HEK293 (cell line): ENCODE measurements at regions not wholly inside any gene's neighbourhood (a gene's known extent, or its start where the extent isn't known, plus 50 kb on each side); places are given as distances from the start of the nearest gene placed in this dataset.

Source experiments
- CTCF ChIA-PET: fragments of 350-600 bp; formaldehyde crosslinking; extraction: SDS; loops from one replicate; lab custom pipeline; 2021; ENCODE audit warnings: antibody characterized with exemption; lab: Yijun Ruan, JAX
- POLR2A ChIA-PET: fragments of 300-600 bp; formaldehyde crosslinking; extraction: SDS; loops from one replicate; lab custom pipeline; 2020; ENCODE audit warnings: antibody characterized with exemption, inconsistent platforms; lab: Yijun Ruan, JAX
- H3K27ac ChIP-seq: fragments of 200-500 bp; sonication (Bioruptor generic); 2 replicates; pipeline ENCODE4 v1.5.1; 2014; ENCODE audit warnings: low read depth, low read length, control low read depth, inconsistent platforms; ENCODE audit errors: extremely low read depth
- H3K36me3 ChIP-seq, 2 experiments: fragments of 200-500 bp in 1 of 2; sonication (Bioruptor generic) in 1 of 2; 1 replicate in 1 of 2; 2 replicates in 1 of 2; pipeline ENCODE4 v1.5.1; 2014 to 2017; ENCODE audit warnings: inconsistent platforms in 2 of 2, low read length in 2 of 2; ENCODE audit not compliant: control insufficient read depth in 2 of 2, insufficient read depth in 1 of 2
- H3K4me1 ChIP-seq: fragments of 200-500 bp; sonication (Bioruptor generic); 2 replicates; pipeline ENCODE4 v1.5.1; 2014; ENCODE audit warnings: mild to moderate bottlenecking, low read length, inconsistent platforms; ENCODE audit not compliant: control insufficient read depth, insufficient read depth
- H3K4me3 ChIP-seq: 2 replicates; pipeline ENCODE4 v1.5.1; 2011; ENCODE audit warnings: low read depth, mild to moderate bottlenecking, control low read depth, low read length, moderate library complexity
- H3K9me3 ChIP-seq: fragments of 200-500 bp; sonication (Bioruptor generic); 2 replicates; pipeline ENCODE4 v1.5.1; 2014; ENCODE audit warnings: low read depth, low read length, inconsistent platforms; ENCODE audit not compliant: control insufficient read depth, insufficient read depth
- BCL11A ChIP-seq: fragments of 450-650 bp; formaldehyde crosslinking; IDR thresholded peaks from 2 replicates; pipeline ENCODE4 v1.5.1; 2016; ENCODE audit warnings: low read depth, missing biosample characterization, missing genetic modification characterization
- GLI4 ChIP-seq: fragments of 450-650 bp; formaldehyde crosslinking; IDR thresholded peaks from 2 replicates; pipeline ENCODE4 v1.5.1; 2016; ENCODE audit warnings: missing biosample characterization, missing genetic modification characterization
- KLF8 ChIP-seq: fragments of 450-650 bp; formaldehyde crosslinking; IDR thresholded peaks from 2 replicates; pipeline ENCODE4 v1.5.1; 2016; ENCODE audit warnings: missing biosample characterization, missing genetic modification characterization
- OSR2 ChIP-seq: fragments of 450-650 bp; formaldehyde crosslinking; IDR thresholded peaks from 2 replicates; pipeline ENCODE4 v1.5.1; 2016; ENCODE audit warnings: missing biosample characterization, missing genetic modification characterization
- REPIN1 ChIP-seq: fragments of 450-650 bp; formaldehyde crosslinking; IDR thresholded peaks from 2 replicates; pipeline ENCODE4 v1.5.1; 2017; ENCODE audit warnings: missing biosample characterization, missing genetic modification characterization, low read depth
- YY1 ChIP-seq: fragments of 450-650 bp; formaldehyde crosslinking; IDR thresholded peaks from 2 replicates; pipeline ENCODE4 v1.5.1; 2018; ENCODE audit warnings: missing biosample characterization, missing genetic modification characterization
- ZBTB1 ChIP-seq: fragments of 450-650 bp; formaldehyde crosslinking; IDR thresholded peaks from 2 replicates; pipeline ENCODE4 v1.5.1; 2016; ENCODE audit warnings: missing biosample characterization, missing genetic modification characterization
- ZNF10 ChIP-seq: fragments of 450-650 bp; formaldehyde crosslinking; IDR thresholded peaks from 2 replicates; pipeline ENCODE4 v1.5.1; 2017; ENCODE audit warnings: missing biosample characterization, missing genetic modification characterization
- ZNF157 ChIP-seq: fragments of 450-650 bp; formaldehyde crosslinking; IDR thresholded peaks from 2 replicates; pipeline ENCODE4 v1.5.1; 2016; ENCODE audit warnings: missing biosample characterization, missing genetic modification characterization
- ZNF16 ChIP-seq: fragments of 450-650 bp; formaldehyde crosslinking; IDR thresholded peaks from 2 replicates; pipeline ENCODE4 v1.5.1; 2016; ENCODE audit warnings: low read depth, missing biosample characterization, missing genetic modification characterization
- ZNF184 ChIP-seq: fragments of 450-650 bp; IDR thresholded peaks from 2 replicates; pipeline ENCODE4 v1.5.1; 2018; ENCODE audit warnings: missing biosample characterization, mild to moderate bottlenecking, missing genetic modification characterization
- ZNF23 ChIP-seq: fragments of 450-650 bp; formaldehyde crosslinking; IDR thresholded peaks from 2 replicates; pipeline ENCODE4 v1.5.1; 2016; ENCODE audit warnings: missing biosample characterization, missing genetic modification characterization, borderline replicate concordance
- ZNF558 ChIP-seq: fragments of 450-650 bp; formaldehyde crosslinking; IDR thresholded peaks from 2 replicates; pipeline ENCODE4 v1.5.1; 2016; ENCODE audit warnings: missing biosample characterization, missing genetic modification characterization
- ZNF600 ChIP-seq: fragments of 450-650 bp; formaldehyde crosslinking; IDR thresholded peaks from 2 replicates; pipeline ENCODE4 v1.5.1; 2016; ENCODE audit warnings: missing biosample characterization, missing genetic modification characterization
- ZNF76 ChIP-seq: fragments of 450-650 bp; formaldehyde crosslinking; IDR thresholded peaks from 2 replicates; pipeline ENCODE4; 2016; ENCODE audit warnings: low read depth, missing biosample characterization, missing genetic modification characterization, borderline replicate concordance
- ZNF792 ChIP-seq: fragments of 450-650 bp; formaldehyde crosslinking; IDR thresholded peaks from 2 replicates; pipeline ENCODE4 v1.5.1; 2016; ENCODE audit warnings: missing biosample characterization, missing genetic modification characterization
- TF ChIP-seq, protein P1 (sequence below): fragments of 450-650 bp; formaldehyde crosslinking; IDR thresholded peaks from 2 replicates; pipeline ENCODE4 v1.5.0; 2017; ENCODE audit warnings: missing biosample characterization, missing genetic modification characterization, borderline replicate concordance
- TF ChIP-seq, protein P2 (sequence below): fragments of 450-650 bp; formaldehyde crosslinking; IDR thresholded peaks from 2 replicates; pipeline ENCODE4 v1.5.1; 2016; ENCODE audit warnings: missing biosample characterization, missing genetic modification characterization
- TF ChIP-seq, protein P3 (sequence below): fragments of 450-650 bp; formaldehyde crosslinking; IDR thresholded peaks from 2 replicates; pipeline ENCODE4 v1.5.1; 2016; ENCODE audit warnings: missing biosample characterization, missing genetic modification characterization
- TF ChIP-seq, protein P4 (sequence below): fragments of 450-650 bp; formaldehyde crosslinking; IDR thresholded peaks from 2 replicates; pipeline ENCODE4 v1.5.1; 2016; ENCODE audit warnings: missing biosample characterization, missing genetic modification characterization, borderline replicate concordance

DNA sequence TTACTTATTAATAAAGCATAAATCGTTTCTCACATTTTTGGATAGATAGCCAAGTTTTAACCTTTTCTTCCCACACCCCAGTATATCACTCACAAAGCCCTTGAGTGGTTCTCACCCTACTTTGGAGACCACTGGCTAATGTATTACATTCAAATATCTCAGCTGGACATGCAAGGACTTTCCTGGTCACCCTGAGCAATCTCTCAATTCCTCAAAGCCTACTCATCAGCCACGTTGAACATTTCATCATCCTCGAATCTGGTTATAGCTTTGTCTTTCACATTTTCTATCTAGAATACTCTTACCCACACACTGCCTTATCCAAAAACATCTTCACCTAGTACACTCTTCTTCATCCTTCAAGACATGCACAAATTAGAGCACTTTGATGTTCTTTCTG, 71.1 kb upstream of the MAPRE2 start:
- ChIA-PET CTCF (interaction anchor here (1.3 kb wide), 1 partner anchor 102 kb away, joined by 3 read pairs; no protein-coding TSS in a partner anchor), POLR2A (no interaction called here)
- no peak overlapping the region for H3K27ac ChIP-seq
- H3K4me3 ChIP-seq, result no peak overlapping the region
- TF ChIP-seq GLI4, result no peak
- TF ChIP-seq ZNF76, result no peak
- TF ChIP-seq, protein P1, sequence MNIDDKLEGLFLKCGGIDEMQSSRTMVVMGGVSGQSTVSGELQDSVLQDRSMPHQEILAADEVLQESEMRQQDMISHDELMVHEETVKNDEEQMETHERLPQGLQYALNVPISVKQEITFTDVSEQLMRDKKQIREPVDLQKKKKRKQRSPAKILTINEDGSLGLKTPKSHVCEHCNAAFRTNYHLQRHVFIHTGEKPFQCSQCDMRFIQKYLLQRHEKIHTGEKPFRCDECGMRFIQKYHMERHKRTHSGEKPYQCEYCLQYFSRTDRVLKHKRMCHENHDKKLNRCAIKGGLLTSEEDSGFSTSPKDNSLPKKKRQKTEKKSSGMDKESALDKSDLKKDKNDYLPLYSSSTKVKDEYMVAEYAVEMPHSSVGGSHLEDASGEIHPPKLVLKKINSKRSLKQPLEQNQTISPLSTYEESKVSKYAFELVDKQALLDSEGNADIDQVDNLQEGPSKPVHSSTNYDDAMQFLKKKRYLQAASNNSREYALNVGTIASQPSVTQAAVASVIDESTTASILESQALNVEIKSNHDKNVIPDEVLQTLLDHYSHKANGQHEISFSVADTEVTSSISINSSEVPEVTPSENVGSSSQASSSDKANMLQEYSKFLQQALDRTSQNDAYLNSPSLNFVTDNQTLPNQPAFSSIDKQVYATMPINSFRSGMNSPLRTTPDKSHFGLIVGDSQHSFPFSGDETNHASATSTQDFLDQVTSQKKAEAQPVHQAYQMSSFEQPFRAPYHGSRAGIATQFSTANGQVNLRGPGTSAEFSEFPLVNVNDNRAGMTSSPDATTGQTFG (tag by site-specific recombination), result no peak
- TF ChIP-seq KLF8, result no peak
- no peak for TF ChIP-seq ZNF10
- no peak for TF ChIP-seq ZNF157 (tag by site-specific recombination)
- no peak for TF ChIP-seq REPIN1
- TF ChIP-seq ZBTB1, result no peak
- TF ChIP-seq ZNF792 (tag by site-specific recombination), result no peak
- TF ChIP-seq ZNF16 (tag by site-specific recombination), result no peak
- no peak for TF ChIP-seq BCL11A (tag by site-specific recombination)
- no peak for TF ChIP-seq ZNF23 (tag by site-specific recombination)
- no peak for TF ChIP-seq OSR2 (tag by site-specific recombination)
- TF ChIP-seq ZNF184 (tag by site-specific recombination), result no peak
- no peak for TF ChIP-seq YY1 (tag by site-specific recombination)
- TF ChIP-seq, protein P2, sequence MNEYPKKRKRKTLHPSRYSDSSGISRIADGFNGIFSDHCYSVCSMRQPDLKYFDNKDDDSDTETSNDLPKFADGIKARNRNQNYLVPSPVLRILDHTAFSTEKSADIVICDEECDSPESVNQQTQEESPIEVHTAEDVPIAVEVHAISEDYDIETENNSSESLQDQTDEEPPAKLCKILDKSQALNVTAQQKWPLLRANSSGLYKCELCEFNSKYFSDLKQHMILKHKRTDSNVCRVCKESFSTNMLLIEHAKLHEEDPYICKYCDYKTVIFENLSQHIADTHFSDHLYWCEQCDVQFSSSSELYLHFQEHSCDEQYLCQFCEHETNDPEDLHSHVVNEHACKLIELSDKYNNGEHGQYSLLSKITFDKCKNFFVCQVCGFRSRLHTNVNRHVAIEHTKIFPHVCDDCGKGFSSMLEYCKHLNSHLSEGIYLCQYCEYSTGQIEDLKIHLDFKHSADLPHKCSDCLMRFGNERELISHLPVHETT (tag by site-specific recombination), result no peak
- no peak for TF ChIP-seq ZNF600
- TF ChIP-seq, protein P3, sequence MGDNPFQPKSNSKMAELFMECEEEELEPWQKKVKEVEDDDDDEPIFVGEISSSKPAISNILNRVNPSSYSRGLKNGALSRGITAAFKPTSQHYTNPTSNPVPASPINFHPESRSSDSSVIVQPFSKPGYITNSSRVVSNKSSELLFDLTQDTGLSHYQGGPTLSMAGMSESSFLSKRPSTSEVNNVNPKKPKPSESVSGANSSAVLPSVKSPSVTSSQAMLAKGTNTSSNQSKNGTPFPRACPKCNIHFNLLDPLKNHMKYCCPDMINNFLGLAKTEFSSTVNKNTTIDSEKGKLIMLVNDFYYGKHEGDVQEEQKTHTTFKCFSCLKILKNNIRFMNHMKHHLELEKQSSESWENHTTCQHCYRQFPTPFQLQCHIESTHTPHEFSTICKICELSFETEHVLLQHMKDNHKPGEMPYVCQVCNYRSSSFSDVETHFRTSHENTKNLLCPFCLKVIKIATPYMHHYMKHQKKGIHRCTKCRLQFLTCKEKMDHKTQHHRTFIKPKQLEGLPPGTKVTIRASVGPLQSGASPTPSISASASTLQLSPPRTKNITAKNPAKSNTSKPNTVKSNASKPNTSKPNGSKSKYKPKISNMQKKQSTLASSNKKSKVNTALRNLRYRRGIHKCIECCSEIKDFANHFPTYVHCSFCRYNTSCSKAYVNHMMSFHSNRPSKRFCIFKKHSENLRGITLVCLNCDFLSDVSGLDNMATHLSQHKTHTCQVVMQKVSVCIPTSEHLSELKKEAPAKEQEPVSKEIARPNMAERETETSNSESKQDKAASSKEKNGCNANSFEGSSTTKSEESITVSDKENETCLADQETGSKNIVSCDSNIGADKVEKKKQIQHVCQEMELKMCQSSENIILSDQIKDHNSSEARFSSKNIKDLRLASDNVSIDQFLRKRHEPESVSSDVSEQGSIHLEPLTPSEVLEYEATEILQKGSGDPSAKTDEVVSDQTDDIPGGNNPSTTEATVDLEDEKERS, result no peak
- TF ChIP-seq ZNF558 (tag by site-specific recombination), result no peak
- TF ChIP-seq, protein P4, sequence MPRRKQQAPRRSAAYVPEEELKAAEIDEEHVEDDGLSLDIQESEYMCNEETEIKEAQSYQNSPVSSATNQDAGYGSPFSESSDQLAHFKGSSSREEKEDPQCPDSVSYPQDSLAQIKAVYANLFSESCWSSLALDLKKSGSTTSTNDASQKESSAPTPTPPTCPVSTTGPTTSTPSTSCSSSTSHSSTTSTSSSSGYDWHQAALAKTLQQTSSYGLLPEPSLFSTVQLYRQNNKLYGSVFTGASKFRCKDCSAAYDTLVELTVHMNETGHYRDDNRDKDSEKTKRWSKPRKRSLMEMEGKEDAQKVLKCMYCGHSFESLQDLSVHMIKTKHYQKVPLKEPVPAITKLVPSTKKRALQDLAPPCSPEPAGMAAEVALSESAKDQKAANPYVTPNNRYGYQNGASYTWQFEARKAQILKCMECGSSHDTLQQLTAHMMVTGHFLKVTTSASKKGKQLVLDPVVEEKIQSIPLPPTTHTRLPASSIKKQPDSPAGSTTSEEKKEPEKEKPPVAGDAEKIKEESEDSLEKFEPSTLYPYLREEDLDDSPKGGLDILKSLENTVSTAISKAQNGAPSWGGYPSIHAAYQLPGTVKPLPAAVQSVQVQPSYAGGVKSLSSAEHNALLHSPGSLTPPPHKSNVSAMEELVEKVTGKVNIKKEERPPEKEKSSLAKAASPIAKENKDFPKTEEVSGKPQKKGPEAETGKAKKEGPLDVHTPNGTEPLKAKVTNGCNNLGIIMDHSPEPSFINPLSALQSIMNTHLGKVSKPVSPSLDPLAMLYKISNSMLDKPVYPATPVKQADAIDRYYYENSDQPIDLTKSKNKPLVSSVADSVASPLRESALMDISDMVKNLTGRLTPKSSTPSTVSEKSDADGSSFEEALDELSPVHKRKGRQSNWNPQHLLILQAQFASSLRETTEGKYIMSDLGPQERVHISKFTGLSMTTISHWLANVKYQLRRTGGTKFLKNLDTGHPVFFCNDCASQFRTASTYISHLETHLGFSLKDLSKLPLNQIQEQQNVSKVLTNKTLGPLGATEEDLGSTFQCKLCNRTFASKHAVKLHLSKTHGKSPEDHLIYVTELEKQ, result no peak
- H3K4me1 ChIP-seq, result no peaks in the 10 kb centered on the region
- H3K36me3 ChIP-seq, result no peaks in the 10 kb centered on the region
- no peaks in the 10 kb centered on the region for H3K9me3 ChIP-seq
